Adrenal gland (tissue), 9 donors: ENCODE measurements at regions not wholly inside any gene's neighbourhood (a gene's known extent, or its start where the extent isn't known, plus 50 kb on each side); places are given as distances from the start of the nearest gene placed in this dataset.
A peak's percentile ranks its signal among the peaks of the same experiment; 100 is the strongest.

Experiments used
- DNase-seq, 7 donors: peaks; one replicate each; pipeline ENCODE4 v3.0.0-alpha.2; 2019 to 2020
- H3K27ac ChIP-seq, 5 donors: fragments of 200-600 bp; sonication (generic) in 4 of 5; 1 replicate in 3 of 5; 2 replicates in 2 of 5; pipeline versions ENCODE4 v1.5.1 to v1.8.0; 2016 to 2020; ENCODE audit warnings: mild to moderate bottlenecking in 1 of 5
- H3K27me3 ChIP-seq: fragments of 200-600 bp; 2 replicates; pipeline ENCODE4 v1.8.0; 2021
- H3K36me3 ChIP-seq, 2 donors: fragments of 200-600 bp; replicated peaks in 1 of 2; 1 replicate in 1 of 2; 2 replicates in 1 of 2; pipeline versions ENCODE4 v1.5.1 to v1.8.0; 2018 to 2022
- H3K4me1 ChIP-seq, 2 donors: fragments of 200-600 bp; replicated peaks in 1 of 2; 1 replicate in 1 of 2; 2 replicates in 1 of 2; pipeline versions ENCODE4 v1.5.1 to v1.8.0; 2018 to 2021
- H3K4me3 ChIP-seq, 4 donors: fragments of 200-600 bp; sonication (generic) in 3 of 4; one replicate each; pipeline ENCODE4 v1.5.1; 2016 to 2018
- H3K9me3 ChIP-seq, 3 donors: fragments of 200-600 bp; sonication (generic) in 1 of 3; replicated peaks in 1 of 3; 1 replicate in 2 of 3; 2 replicates in 1 of 3; pipeline versions ENCODE4 v1.5.1 to v1.8.0; 2016 to 2021
- POLR2A ChIP-seq, 2 donors: fragments of 450-650 bp; IDR thresholded peaks; one replicate each; pipeline ENCODE4 v1.6.1; 2017; ENCODE audit warnings: antibody characterized with exemption in 2 of 2, mild to moderate bottlenecking in 2 of 2, moderate library complexity in 1 of 2
- WGBS, 4 donors: extraction: QIAGEN DNeasy Blood & Tissue Kit in 2 of 4; methylation state at CpG; one replicate each; pipeline versions ENCODE4 v1.1.5 to v1.1.7; 2013 to 2017; 5-methylcytosine and 5-hydroxymethylcytosine counted together
- intact Hi-C, 2 donors: fragments of 100-400 bp; cut with DNase I; formaldehyde crosslinking; loops; one replicate each; pipeline versions ENCODE4 v1.14.1 to v1.15.0; 2022 to 2023
- TF ChIP-seq, protein P1 (sequence below), 6 experiments: fragments of 450-650 bp in 4 of 6; fragments of 200-600 bp in 2 of 6; sonication (generic) in 1 of 6; IDR thresholded peaks; 1 replicate in 5 of 6; 2 replicates in 1 of 6; pipeline versions ENCODE4 v1.5.1 to v1.8.0; 2016 to 2021; ENCODE audit warnings: antibody characterized with exemption in 6 of 6, mild to moderate bottlenecking in 2 of 6, moderate library complexity in 1 of 6
- donor health status: healthy with polysubstance abuse.
- donor health status: Bipolar disorder and iron deficiency.
- donor health status: DM: yes; HTN: yes; CAD: no.
- donor health status: DM: no; HTN: no; CAD: no.
- donor health status: DM: no; HTN: no; CAD: no.

DNA sequence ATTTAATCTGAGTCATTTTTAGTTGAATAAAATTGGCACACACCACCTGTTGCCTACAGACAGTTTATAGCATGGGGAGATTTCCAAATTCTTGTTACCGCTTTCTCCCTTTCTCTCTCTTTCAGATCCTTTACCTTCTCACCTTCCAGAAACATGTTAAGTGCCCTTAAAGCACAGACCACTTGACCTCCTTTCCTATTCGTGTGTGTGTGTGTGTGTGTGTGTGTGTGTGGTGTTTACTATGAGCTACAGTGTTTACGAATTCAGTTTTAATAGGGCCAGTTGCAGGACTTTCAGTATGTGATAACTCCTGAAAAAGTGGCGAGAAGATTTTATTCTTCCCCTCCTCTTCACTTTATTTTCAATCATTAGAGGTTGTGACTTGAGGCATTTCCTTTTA is 258.1 kb downstream of the BMP2 start:
- intact Hi-C loops = no loop called here
- H3K9me3 ChIP-seq = no peaks in the 10 kb centered on the region
- H3K27ac ChIP-seq = no peak overlapping the region
- H3K4me3 ChIP-seq = no peak overlapping the region
- no peak for DNase-seq
- H3K27me3 ChIP-seq = peaks cover 4% of the 10 kb centered on the region
- H3K4me1 ChIP-seq = no peaks in the 10 kb centered on the region
- no peak for TF ChIP-seq POLR2A (IDR thresholded peaks at IDR 0.05)
- TF ChIP-seq, protein P1, sequence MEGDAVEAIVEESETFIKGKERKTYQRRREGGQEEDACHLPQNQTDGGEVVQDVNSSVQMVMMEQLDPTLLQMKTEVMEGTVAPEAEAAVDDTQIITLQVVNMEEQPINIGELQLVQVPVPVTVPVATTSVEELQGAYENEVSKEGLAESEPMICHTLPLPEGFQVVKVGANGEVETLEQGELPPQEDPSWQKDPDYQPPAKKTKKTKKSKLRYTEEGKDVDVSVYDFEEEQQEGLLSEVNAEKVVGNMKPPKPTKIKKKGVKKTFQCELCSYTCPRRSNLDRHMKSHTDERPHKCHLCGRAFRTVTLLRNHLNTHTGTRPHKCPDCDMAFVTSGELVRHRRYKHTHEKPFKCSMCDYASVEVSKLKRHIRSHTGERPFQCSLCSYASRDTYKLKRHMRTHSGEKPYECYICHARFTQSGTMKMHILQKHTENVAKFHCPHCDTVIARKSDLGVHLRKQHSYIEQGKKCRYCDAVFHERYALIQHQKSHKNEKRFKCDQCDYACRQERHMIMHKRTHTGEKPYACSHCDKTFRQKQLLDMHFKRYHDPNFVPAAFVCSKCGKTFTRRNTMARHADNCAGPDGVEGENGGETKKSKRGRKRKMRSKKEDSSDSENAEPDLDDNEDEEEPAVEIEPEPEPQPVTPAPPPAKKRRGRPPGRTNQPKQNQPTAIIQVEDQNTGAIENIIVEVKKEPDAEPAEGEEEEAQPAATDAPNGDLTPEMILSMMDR (IDR thresholded peaks at IDR 0.05) = no peak
- WGBS, 4 donors = 42 to 48% (median 45%) methylated on average over 4 of the region's 4 CpGs
- no peaks in the 10 kb centered on the region for H3K36me3 ChIP-seq

DNA sequence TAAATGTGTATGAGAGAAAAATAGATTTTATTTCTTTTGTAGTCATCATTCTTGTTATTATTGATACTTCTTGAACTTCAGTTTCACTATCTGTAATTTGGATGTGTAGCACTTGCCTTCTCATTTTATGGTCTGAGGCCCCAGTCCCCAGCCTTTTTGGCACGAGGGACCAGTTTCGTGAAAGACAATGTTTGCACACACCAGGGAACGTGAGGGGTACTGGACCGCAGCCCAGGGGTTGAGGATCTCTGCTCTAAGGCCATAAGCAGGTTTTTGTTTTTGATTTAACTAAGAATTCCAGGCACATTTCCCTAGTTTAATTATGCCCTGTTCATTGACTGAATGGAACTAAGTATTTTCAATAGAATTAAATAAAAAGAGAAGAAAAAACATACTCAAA is 261.5 kb downstream of the BMP2 start:
- no peak overlapping the region for H3K4me3 ChIP-seq
- 69 to 76% (median 74%) methylated on average over 4 of the region's 4 CpGs for WGBS, 4 donors

DNA sequence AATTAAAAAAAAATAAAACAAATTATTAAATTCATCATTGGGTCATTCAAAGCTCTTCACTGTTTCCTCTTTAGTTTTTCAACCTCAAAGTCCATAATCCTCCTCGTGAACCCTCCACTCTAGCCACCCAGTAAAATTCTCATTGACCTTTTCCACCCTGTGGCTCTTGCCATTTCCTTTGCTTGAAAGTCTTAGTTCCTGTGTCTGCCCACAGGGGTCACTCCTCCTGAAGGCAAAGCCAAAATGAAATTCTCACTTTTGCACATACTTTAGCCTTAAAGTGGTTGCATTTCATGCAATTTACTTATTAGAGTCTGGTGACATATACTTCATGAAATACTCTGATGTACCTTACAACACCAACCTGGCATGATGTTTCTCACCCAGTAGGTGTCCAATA is 263.7 kb downstream of the BMP2 start:
- DNase-seq = no peak
- Histone ChIP-seq H3K4me1 (no peaks in the 10 kb centered on the region), H3K36me3 (no peaks in the 10 kb centered on the region), H3K27me3 (peaks cover 4% of the 10 kb centered on the region), H3K27ac (no peak overlapping the region), H3K4me3 (no peak overlapping the region), H3K9me3 (no peaks in the 10 kb centered on the region)
- WGBS, 4 donors = 23 to 50% (median 27%) methylated on average over 1 of the region's 1 CpG
- TF ChIP-seq POLR2A (IDR thresholded peaks at IDR 0.05) = no peak
- TF ChIP-seq, protein P1 (IDR thresholded peaks at IDR 0.05) = peak in 3 of 6 experiments; percentile 7 to 16 (median 16)
- intact Hi-C loops = no loop called here

More for the DNA sequence above, 261.5 kb downstream of the BMP2 start:
- TF ChIP-seq POLR2A (IDR thresholded peaks at IDR 0.05) = no peak
- TF ChIP-seq, protein P1 (IDR thresholded peaks at IDR 0.05) = no peak
- intact Hi-C loops = no loop called here
- no peak for DNase-seq
- no peak overlapping the region for H3K27ac ChIP-seq
- H3K9me3 ChIP-seq = no peaks in the 10 kb centered on the region
- no peaks in the 10 kb centered on the region for H3K36me3 ChIP-seq
- H3K4me1 ChIP-seq = no peaks in the 10 kb centered on the region
- H3K27me3 ChIP-seq = peaks cover 4% of the 10 kb centered on the region

DNA sequence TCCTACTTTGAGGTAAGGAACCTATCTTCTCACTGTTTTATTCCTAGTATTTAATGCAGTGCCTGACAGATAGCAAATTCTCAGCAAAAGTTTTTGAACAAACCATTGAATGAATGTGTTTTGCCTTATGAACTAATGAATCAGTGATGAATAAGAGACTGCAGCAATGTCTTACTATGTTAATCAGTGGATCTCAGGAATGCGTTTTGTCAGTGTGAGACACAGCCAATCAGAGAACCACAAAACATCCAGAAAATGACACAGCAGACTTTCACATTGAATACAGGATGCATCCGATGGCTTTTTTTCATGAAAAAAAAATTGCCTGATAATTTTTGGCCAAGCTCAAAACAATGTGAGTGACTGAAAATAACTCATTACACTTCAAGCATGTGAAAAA is 270.5 kb downstream of the BMP2 start:
- Histone ChIP-seq H3K9me3 (no peaks in the 10 kb centered on the region), H3K27me3 (no peaks in the 10 kb centered on the region), H3K4me1 (no peaks in the 10 kb centered on the region), H3K36me3 (no peaks in the 10 kb centered on the region), H3K4me3 (no peak overlapping the region), H3K27ac (no peak overlapping the region)
- DNase-seq = no peak
- 66 to 71% (median 68%) methylated on average over 2 of the region's 2 CpGs for WGBS, 4 donors
- intact Hi-C loops = no loop called here
- TF ChIP-seq, protein P1 (IDR thresholded peaks at IDR 0.05) = no peak
- no peak for TF ChIP-seq POLR2A (IDR thresholded peaks at IDR 0.05)
